ENCODE measurements at regions not wholly inside any gene's neighbourhood (a gene's known extent, or its start where the extent isn't known, plus 50 kb on each side); places are given as distances from the start of the nearest gene placed in this dataset.

DNA sequence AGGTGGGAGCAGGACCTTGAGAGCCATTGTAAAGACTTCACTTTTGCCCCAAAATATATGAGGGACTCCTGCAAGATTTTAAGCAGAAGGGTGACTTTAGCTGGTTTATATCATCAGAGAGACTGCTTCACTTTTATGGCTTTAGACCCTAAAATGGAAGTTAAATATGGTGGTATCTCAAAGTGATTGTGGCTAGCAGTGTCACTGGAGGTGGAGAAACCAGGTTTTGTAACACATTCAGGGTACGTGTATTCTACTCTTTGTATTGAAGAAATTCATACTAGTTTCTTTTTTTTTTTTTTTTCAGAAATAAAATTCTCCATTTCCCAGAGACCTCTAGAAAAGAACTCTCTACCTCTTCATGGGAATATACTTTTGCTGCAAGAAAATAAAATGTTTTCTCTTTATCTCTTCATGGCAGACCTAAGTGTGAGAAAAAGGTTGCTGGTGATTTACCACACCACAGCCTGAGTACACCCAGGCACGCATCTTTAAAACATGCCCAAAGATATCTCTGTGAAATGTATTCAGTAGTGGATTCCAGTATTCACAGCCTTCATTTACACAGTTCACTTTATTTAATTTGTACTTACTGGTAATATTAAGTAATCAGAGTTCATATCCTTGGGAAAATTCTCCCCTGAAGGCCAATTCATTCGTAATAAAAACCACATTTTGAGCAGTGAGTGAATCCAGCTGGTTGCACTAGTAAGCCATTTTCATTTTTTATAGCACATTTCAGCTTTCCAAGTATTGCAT is 74.3 kb upstream of the GUCY1A1 start:
- TF ChIP-seq CTCF (IDR thresholded peaks at IDR 0.05) (no peak), POLR2A (IDR thresholded peaks at IDR 0.05) (no peak)
